NCI-H2107 (cell line): ENCODE measurements at regions not wholly inside any gene's neighbourhood (a gene's known extent, or its start where the extent isn't known, plus 50 kb on each side); places are given as distances from the start of the nearest gene placed in this dataset.
A peak's percentile ranks its signal among the peaks of the same experiment; 100 is the strongest.

Experiments
- DNase-seq: peaks from one replicate; lab custom pipeline; 2025; lab: John Stamatoyannopoulos, UW

DNA sequence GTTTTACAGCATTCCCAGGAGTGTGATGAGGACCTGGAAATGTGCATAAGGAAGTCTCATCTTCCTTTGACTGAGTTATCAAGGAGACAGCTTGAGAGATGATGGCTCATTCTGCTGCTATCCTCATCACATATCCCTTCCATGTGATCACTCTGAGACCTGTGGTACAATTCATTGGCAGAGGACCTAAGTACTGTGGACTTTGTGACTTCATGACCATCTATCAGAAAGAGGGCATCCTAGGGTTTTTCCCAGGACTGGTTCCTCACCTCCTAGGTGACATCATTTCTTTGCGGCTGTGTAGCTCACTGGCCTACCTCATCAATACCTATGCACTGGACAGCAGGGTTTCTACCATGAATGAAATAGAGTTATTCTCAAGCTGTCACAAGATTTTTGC is 172.1 kb upstream of the PLEKHG7 start:
- DNase-seq: no peak

DNA sequence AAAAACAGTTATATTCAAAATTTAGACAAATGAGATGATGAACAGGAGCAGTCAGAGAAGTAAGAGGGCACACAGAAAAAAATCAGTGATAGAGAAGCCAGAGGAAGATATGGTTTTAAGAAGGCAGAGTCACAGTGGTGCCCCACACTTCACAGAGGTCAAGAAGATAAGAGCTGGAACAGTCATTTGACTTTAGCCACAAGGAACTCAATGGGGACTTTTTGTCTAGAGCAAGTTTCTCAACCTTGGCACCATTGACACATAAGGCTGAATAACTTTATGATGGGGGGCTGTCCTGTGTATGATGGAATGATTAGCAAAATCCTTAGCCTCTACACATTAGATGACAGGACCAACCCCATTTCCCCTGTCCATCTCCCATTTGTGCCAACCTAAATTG is 172.8 kb upstream of the PLEKHG7 start:
- no peak for DNase-seq

DNA sequence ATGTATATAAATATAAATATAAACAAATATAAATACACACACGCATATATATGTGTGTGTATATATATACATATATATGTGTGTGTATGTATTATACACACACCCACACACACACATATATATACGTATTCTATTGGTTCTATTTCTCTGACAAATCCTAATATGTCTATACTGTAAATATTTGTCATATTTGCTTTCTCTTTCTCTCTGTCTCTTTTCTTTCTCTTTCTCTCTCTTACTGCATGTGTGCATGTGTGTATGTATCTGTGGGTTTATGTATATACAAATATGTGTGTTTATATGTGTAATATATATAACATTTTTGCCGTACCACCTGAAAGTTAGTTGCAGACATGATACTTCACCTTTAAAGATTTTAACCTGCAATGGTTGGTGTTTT is 174.2 kb upstream of the PLEKHG7 start:
- no peak for DNase-seq

DNA sequence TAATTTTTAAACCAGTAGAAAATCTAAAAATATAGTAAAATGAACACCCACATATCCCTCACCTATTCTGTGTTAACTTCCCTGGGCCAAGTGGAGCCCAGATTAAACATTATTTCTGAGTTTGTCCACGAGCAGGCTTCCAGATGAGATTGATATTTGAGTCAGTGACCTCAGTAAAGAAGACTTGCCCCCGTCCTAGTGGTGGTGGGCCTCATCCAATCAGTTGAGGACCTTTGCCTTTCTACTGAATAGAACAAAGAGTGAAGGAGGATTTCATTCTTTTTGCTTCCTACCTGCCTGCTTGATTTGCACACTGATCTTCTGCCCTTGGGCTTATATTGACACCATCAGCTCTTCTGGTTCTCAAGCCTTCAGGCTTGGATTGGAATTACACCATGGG is 174.7 kb upstream of the PLEKHG7 start:
- no peak for DNase-seq

DNA sequence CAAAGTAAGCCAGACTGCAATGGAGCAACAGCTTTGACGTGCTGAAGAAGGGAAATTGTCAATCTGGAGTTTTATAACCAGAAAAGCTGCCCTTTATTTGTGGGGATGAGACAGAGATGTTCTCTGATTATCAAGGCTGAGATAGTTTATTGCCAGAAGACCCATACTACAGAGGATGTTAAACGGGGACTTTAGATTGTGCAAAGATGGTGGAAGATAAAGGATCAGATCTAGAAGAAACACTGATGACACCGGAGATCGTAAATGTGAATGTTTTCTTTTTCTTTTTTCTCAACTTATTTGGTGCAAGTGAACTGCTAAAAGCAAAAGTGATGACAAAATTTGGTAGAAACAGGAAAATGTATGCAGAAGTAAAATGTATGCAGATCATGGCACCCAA is 178.3 kb upstream of the PLEKHG7 start:
- DNase-seq: no peak

DNA sequence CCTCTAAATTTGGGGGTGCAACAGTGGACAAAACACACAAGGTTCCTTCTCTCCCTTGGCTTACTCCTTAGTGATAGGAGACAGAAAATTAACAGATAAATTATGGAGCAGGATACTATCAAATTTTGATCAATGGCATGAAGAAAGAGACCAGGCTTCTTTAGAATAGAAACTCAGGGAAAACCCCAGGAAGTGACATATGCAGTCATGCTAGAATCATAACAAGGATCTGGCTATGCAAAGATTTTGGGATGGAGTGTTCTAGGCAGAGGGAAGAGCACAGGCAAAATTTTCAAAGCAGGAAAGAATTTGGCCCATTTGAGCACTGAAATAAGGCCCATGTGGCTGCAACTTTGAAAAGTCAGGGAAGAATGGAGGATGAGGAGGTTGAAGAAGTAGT is 182.3 kb upstream of the PLEKHG7 start:
- no peak for DNase-seq

DNA sequence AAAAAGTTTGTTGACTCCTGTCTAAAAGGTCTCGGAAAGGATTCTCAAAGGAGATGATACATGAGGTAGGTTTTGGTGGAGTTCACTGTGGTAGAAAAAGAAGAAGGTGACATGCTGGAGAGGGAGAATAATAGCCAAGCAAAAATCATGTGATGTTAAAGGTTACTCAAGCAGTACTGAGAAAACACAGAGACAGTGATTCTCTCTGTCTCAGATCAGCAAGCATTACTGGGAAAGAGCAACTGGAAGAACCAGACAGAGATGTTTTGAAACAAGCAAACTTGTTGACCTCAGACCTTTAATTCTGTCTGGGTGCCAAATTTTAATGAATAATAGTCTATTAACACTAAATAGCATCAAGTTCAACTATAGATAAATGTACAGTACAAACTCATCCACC is 183.5 kb upstream of the PLEKHG7 start:
- no peak for DNase-seq

DNA sequence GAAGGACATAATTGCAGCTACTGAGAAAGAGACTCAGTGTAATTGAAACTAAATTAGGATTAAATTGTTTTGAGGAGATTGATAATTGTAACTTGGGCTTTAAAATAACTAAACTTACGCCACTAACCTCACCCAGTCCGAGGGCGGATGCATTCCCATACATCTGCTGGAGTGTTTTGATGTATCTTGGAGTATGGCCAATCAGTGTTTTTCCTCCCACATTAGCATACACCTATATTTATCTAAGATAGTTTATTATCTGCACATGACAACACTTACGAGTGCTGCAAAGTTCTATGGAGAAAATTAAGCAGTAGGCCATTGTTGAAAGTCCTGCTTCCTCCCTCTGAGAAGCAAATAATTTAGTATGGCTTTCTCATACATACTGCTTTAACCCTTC is 184.7 kb upstream of the PLEKHG7 start:
- DNase-seq: no peak

DNA sequence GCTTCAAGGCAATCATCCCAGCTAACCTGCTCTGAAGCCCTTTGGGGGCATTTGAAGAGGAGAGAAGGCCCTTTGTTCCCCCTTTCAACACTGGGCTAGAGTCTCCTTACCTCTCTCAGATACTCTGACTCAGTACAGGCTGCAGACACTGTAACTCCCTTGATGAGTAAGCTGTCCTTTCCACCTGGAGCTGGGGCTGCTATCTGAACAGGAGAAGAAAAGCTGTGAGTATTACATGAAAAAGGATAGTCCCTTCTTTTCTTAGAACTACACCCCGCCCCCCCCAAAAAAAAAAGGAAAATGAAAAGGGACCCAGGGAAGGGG is 186.6 kb upstream of the PLEKHG7 start:
- no peak for DNase-seq

DNA sequence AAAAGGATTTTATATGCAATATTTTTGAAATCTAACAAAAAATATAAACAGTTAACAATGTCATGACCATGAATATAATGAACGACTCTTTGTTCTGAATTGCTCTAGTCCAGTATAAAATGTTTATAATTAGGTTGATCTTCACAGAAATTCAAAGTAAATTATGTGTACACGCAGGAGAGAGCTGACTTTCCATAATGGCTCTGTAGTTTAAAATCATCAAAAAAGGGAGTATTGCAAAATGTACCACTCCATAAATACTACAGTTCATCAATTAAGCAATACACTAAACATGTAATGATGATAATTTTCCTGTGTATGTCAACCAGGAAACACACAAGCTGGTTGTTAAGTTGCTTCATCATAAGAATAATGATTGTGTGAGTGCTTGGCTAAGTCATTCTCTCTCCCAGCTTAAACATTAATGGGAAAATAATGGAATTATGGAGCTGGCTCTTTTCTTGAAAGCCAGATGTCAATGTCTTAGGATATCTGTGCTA is 189.5 kb upstream of the PLEKHG7 start:
- no peak for DNase-seq

DNA sequence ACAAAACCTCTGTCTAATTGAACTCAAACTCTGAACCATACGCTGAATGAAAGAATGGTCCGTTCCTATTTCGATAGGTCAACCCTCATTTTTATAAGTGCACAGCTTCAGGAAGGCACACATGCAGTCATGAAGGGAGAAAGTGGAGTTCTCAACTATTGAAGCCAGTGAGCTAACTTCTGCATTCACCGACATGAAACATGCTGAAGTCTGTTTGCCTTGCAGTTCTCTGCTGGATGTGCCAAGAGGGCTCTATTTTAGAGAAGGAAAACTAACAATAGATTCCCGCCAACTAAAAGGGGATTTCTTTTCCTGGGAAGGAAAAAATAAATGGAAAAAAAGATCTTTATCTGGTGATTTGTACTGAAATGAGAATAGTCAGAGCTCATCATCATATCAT is 191.0 kb upstream of the PLEKHG7 start:
- DNase-seq: no peak

DNA sequence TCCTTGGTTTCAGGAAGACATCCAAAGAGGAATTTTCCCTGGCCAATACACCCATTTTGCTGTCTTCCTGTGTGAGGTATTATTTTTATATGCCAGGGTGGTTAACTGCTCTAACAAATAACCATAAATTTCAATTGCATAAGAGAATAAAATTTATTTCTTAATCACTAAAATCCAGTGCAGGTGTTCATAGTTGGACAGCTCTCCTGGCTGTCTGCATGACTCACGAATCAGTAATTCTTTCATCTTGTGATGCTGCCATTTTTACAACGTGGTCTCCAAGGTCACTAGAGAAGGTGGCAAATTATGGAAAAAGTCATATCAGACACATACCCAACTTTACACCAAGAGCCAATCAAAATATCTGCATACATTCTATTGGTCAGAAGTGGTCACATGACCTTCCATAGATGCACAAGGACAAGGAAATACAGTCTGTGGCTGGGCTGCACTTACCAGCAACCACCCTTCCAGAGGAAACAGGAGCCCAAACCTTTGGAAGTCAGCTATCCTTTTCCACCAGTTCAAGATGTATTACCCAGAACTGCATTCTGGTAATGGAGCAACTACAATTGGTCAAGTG is 193.5 kb upstream of the PLEKHG7 start:
- no peak for DNase-seq

DNA sequence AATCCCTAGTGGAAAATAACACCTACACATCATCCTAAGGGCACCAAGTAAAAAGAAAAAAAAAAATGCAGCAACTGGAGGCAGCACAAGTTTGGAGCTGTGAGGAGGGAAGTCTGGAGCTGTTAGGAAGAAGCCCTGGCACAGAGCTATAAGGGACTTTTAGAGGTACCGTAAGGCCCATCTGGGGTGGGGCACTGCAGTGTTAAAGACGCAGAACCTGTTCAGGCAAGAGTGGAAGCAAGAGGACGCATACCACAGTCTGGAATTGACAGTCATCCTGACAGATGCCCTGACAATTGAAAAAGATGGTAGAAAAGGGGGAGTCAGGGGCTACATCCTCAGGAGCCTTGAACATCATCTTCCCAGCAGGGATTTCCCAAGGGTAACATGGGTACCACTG is 195.9 kb upstream of the PLEKHG7 start:
- DNase-seq: no peak

DNA sequence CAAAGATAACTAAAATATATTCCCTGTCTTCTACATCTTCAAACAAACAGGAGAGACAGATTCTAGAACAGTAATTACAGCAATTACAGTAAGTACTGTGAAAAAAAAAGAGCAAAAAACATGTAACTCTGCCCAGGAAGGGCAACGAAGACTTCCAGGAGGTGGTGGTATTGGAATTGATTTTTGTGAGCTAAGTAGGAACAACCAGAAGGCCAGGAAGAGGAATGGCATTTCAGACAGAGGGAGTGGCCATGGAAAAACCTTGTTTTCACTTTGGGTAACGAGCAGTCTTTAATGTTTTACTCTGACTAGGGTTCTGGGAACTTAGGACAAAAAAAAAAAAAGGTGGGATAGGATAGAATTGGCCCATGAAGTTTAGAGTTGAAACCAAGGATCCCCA is 196.3 kb upstream of the PLEKHG7 start:
- no peak for DNase-seq

DNA sequence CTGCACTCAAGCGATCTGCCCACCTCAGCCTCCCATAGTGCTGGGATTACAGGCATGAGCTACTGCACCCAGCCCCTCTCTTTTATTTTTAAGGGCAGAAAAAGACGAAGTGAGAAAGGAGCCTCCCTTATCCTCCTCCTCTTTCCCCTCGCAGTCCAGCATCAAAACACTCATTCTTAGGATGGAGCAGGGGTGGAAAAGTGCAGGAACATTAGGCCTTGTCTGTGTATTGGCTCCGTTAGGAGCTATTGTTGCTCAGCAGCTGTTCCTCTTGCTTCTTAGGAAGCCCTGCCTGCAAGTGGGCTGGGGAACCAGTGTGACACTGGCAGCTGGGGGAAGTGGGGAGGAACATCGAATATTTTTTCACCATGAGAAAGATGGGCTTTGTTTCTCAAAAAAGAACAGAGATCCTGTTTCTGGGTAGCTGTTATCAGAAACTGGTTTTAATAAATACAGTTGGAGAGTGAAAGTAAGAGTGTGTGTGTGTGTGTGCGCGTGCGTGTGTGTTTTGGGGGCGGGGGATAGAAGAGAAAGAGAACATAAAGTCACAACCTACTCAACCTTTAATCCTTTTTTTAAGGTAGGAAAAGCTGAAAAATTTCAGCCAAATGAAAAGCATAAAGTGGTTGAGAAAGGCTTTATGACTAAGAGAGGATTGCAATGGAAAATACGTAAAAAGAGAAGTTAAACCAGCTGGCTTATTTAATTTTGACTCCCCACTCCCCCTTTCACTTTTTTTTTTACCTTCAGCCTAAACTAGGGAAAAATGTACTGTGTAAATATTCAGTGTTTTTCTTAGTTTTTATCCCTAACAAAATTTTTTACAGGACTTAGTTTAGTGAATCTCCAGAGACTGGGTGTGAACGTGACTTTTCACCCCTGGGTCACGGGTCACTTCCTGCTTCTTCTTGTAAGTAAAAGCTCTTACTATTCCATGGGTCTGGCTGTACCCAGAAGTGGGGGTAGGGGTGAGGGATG is 197.2 kb upstream of the PLEKHG7 start:
- DNase-seq: peak; percentile 35

DNA sequence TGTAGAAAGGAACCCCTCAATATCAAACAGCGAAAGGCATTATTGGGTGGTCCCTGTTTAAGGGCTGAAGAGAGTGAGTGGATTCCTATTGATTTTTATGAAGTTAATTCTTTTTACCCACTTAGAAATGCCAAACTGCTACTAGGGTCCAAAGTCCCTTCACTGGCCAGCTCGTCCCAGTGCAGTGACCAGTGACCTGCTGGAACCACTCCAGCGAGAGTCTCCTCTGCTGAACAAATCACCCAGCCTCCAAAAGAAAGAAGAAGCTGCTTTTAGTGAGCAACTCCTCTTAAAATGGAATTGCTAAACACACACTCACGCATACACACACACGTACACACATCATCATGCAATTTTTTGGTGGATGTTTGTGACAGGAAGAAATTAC is 198.2 kb upstream of the PLEKHG7 start:
- DNase-seq: no peak

DNA sequence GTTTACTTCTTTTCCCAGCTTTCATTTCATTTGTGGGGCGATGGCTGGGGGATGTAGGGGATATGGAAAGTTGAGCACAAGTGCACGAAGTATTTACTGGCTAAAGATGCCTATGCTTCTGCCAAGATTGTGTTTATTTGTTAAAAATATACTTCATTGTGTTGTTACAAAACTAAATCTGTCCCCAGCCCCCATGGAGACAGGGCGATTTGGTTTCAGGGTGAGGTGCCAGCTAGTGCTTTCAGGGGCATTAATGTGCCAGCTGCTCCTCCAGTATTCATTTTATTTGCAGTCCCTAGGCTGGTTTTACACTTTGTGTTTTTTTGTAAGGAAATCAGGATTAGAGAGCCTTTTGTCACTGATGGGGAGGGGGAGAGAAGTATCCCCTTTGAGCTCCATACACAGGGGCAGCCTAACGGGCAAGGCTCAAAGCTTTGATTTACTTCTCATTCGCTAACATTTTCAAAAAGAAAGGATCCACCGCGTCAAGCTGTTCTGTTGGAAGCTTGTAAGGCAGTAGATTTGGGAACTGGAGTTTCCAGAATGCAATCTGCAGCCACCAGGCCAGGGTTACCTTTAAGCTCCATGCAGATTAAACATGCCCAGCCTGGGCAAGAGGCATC is 198.7 kb upstream of the PLEKHG7 start:
- DNase-seq: no peak

DNA sequence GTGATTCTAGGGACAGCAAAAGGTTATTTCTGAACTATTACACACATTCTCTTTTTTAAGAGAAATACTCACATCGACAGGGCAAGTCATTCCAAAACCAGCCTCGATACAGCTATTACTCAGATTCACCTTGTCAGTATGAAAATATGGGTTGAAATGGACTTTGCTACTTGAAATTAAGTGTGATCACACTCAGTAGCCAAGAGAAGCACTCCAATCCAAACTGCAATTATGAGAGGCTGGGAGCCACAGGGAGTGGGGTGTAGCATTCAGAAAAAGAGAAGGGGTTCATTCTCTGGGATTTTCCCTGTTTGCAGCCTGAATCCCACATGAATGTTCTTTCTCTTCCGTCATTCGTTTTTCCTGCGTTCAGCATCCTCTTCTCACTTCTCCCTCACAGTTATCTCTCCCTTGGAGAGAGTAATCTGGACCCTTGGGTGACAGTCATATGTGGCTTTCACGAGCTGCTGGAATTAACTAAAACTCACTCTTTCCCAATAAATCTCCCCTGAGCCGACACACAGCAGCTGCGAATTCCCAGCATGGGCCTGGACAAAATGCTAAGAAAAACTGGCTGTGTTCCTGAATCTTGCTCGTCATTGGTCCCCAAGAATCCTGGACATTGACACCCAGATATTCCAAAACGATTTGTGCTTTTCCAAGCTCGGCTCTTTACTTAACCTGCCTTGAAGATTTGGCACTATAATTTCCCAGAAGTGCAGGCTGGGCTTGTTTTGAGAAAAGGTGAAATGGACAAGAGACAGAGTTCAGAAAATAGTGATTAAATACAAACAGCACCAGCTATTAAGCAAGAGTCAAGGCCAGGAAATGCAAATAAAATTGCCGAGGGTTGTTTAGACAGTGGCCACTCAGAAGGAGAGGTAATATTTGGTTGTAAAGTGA is 199.5 kb upstream of the PLEKHG7 start:
- no peak for DNase-seq

DNA sequence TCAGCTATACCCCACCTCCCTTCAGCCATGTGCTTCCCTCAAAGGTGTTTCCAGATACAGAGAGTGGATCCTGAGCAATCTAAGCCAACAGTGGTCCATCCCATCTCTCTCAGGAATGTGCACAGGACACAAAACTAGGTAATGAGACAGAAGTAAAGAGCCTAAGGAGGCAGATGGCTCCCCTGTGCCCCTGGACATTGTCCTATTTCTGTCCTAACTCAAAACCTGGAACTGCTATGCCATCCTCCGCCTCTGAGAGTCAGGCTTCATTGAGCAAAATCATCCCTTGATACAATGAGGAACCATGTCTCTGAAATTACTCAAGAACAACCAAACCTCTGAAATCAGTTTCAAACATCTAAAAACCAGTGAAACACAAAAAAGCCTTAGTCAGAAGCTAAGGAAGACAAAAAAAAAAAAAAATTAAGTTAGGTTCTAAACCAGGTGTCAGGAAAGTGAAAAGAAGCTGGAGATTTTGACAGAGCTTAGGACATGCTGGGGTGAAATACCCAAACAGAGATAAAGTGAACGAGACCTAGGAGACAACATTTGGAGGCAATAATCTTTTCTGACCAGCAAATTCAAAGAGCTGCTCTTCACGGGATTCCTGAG is 200.3 kb upstream of the PLEKHG7 start:
- no peak for DNase-seq

DNA sequence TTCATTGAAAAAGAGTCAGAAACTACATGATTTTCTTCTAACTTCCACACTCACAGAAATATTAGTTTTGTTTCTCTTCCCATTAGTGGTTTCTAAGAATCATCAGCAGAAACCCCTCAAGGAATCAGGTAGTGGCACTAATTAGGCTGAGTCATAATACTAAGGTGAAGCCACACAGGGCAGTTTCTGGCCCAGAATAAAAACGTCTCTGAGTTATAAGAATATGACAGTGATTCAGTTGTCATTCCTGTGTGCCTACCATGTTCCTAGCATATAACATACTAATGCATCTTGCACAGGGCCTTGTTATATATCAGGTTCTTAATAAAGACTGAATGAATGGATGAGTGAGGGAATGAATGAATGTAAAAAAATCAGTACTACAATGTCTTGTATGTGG is 206.0 kb upstream of the PLEKHG7 start:
- no peak for DNase-seq

DNA sequence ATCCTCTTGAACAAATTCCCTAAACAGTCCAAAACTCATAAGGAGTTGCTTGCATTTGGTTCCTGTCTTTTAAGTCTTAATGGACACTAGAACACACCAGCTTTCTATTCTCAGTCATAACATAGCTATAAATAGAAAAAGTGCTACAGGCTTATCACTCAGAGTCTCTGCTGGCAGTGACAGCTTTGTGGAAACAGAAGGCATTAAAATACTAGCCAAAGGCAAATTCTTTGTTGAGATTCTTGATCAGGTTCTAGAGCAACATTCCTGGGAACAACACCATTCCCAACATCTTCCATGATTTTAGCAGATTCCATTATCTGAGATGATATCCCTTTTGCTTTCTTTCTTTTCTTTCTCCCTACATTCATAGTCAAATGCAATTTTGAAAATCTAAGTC is 207.7 kb upstream of the PLEKHG7 start:
- no peak for DNase-seq

DNA sequence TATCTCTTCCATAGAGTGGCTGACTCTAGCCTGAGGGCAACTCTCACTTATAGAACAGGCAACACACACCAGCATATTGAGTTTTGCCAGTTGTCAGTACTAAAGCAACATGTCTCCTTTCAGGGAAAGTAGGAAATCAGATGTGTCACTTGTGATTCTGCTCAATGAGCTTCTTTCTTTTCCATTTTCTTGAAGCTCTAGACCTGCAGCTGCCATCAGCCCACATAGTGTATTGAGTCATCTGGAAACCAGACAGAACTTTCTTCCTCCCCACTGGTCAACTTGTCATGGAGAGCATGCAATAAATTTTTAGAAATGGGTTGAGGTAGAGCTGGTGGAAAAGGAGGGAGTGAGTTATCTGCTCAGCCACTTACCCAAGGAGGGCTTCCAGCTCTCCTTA is 209.0 kb upstream of the PLEKHG7 start:
- DNase-seq: no peak
